Adrenal gland (tissue), 9 donors: ENCODE measurements at regions not wholly inside any gene's neighbourhood (a gene's known extent, or its start where the extent isn't known, plus 50 kb on each side); places are given as distances from the start of the nearest gene placed in this dataset.

ENCODE experiments used
- DNase-seq, 7 donors: peaks; one replicate each; pipeline ENCODE4 v3.0.0-alpha.2; 2019 to 2020
- H3K27ac ChIP-seq, 5 donors: fragments of 200-600 bp; sonication (generic) in 4 of 5; 1 replicate in 3 of 5; 2 replicates in 2 of 5; pipeline versions ENCODE4 v1.5.1 to v1.8.0; 2016 to 2020; ENCODE audit warnings: mild to moderate bottlenecking in 1 of 5
- H3K27me3 ChIP-seq: fragments of 200-600 bp; 2 replicates; pipeline ENCODE4 v1.8.0; 2021
- H3K36me3 ChIP-seq, 2 donors: fragments of 200-600 bp; replicated peaks in 1 of 2; 1 replicate in 1 of 2; 2 replicates in 1 of 2; pipeline versions ENCODE4 v1.5.1 to v1.8.0; 2018 to 2022
- H3K4me1 ChIP-seq, 2 donors: fragments of 200-600 bp; replicated peaks in 1 of 2; 1 replicate in 1 of 2; 2 replicates in 1 of 2; pipeline versions ENCODE4 v1.5.1 to v1.8.0; 2018 to 2021
- H3K4me3 ChIP-seq, 4 donors: fragments of 200-600 bp; sonication (generic) in 3 of 4; one replicate each; pipeline ENCODE4 v1.5.1; 2016 to 2018
- H3K9me3 ChIP-seq, 3 donors: fragments of 200-600 bp; sonication (generic) in 1 of 3; replicated peaks in 1 of 3; 1 replicate in 2 of 3; 2 replicates in 1 of 3; pipeline versions ENCODE4 v1.5.1 to v1.8.0; 2016 to 2021
- CTCF ChIP-seq, 6 experiments: fragments of 450-650 bp in 4 of 6; fragments of 200-600 bp in 2 of 6; sonication (generic) in 1 of 6; IDR thresholded peaks; 1 replicate in 5 of 6; 2 replicates in 1 of 6; pipeline versions ENCODE4 v1.5.1 to v1.8.0; 2016 to 2021; ENCODE audit warnings: antibody characterized with exemption in 6 of 6, mild to moderate bottlenecking in 2 of 6, moderate library complexity in 1 of 6
- POLR2A ChIP-seq, 2 donors: fragments of 450-650 bp; IDR thresholded peaks; one replicate each; pipeline ENCODE4 v1.6.1; 2017; ENCODE audit warnings: antibody characterized with exemption in 2 of 2, mild to moderate bottlenecking in 2 of 2, moderate library complexity in 1 of 2
- WGBS, 4 donors: extraction: QIAGEN DNeasy Blood & Tissue Kit in 2 of 4; methylation state at CpG; one replicate each; pipeline versions ENCODE4 v1.1.5 to v1.1.7; 2013 to 2017; 5-methylcytosine and 5-hydroxymethylcytosine counted together
- intact Hi-C, 2 donors: fragments of 100-400 bp; cut with DNase I; formaldehyde crosslinking; loops; one replicate each; pipeline versions ENCODE4 v1.14.1 to v1.15.0; 2022 to 2023
- donor health status: healthy with polysubstance abuse.
- donor health status: Bipolar disorder and iron deficiency.
- donor health status: DM: yes; HTN: yes; CAD: no.
- donor health status: DM: no; HTN: no; CAD: no.
- donor health status: DM: no; HTN: no; CAD: no.

- TF ChIP-seq POLR2A (IDR thresholded peaks at IDR 0.05): no peak
- no peak for TF ChIP-seq CTCF (IDR thresholded peaks at IDR 0.05)
- Histone ChIP-seq H3K9me3 (no peaks in the 10 kb centered on the region), H3K27ac (no peak overlapping the region), H3K36me3 (no peaks in the 10 kb centered on the region), H3K4me1 (no peaks in the 10 kb centered on the region), H3K4me3 (no peak overlapping the region), H3K27me3 (no peaks in the 10 kb centered on the region)
- no peak for DNase-seq
- WGBS, 4 donors: 78 to 87% (median 86%) methylated on average over 4 of the region's 4 CpGs
- intact Hi-C loops: no loop called here
Measured at GRCh38 chr21:38181096-38181495, 75.7 kb upstream of the KCNJ15 start.

- 66 to 75% (median 72%) methylated on average over 2 of the region's 2 CpGs for WGBS, 4 donors
- Histone ChIP-seq H3K27ac (no peak overlapping the region), H3K36me3 (no peaks in the 10 kb centered on the region), H3K4me1 (no peaks in the 10 kb centered on the region), H3K27me3 (no peaks in the 10 kb centered on the region), H3K9me3 (no peaks in the 10 kb centered on the region), H3K4me3 (no peak overlapping the region)
- no peak for DNase-seq
- intact Hi-C loops: no loop called here
- TF ChIP-seq CTCF (IDR thresholded peaks at IDR 0.05): no peak
- TF ChIP-seq POLR2A (IDR thresholded peaks at IDR 0.05): no peak
Measured at GRCh38 chr21:38182370-38182985, 74.3 kb upstream of the KCNJ15 start.

- H3K27me3 ChIP-seq: no peaks in the 10 kb centered on the region
- 60 to 79% (median 63%) methylated on average over 1 of the region's 1 CpG for WGBS, 4 donors
Measured at GRCh38 chr21:38183961-38184360, 72.8 kb upstream of the KCNJ15 start.

GRCh38 chr21:38186661-38187270 lies 70.0 kb upstream of the KCNJ15 start:
- DNase-seq: no peak
- H3K9me3 ChIP-seq: no peaks in the 10 kb centered on the region
- TF ChIP-seq CTCF (IDR thresholded peaks at IDR 0.05) (no peak), POLR2A (IDR thresholded peaks at IDR 0.05) (no peak)
- H3K27me3 ChIP-seq: no peaks in the 10 kb centered on the region
- no peak overlapping the region for H3K27ac ChIP-seq
- intact Hi-C loops: no loop called here
- WGBS, 4 donors: 83 to 97% (median 93%) methylated on average over 1 of the region's 1 CpG
- H3K36me3 ChIP-seq: no peaks in the 10 kb centered on the region
- H3K4me1 ChIP-seq: no peaks in the 10 kb centered on the region
- H3K4me3 ChIP-seq: no peak overlapping the region

More at GRCh38 chr21:38183961-38184360, 72.8 kb upstream of the KCNJ15 start:
- Histone ChIP-seq H3K4me1 (no peaks in the 10 kb centered on the region), H3K27ac (no peak overlapping the region), H3K4me3 (no peak overlapping the region), H3K36me3 (no peaks in the 10 kb centered on the region), H3K9me3 (no peaks in the 10 kb centered on the region)
- TF ChIP-seq CTCF (IDR thresholded peaks at IDR 0.05) (no peak), POLR2A (IDR thresholded peaks at IDR 0.05) (no peak)
- intact Hi-C loops: no loop called here
- DNase-seq: no peak
